ENCODE measurements at regions not wholly inside any gene's neighbourhood (a gene's known extent, or its start where the extent isn't known, plus 50 kb on each side); places are given as distances from the start of the nearest gene placed in this dataset.

DNA sequence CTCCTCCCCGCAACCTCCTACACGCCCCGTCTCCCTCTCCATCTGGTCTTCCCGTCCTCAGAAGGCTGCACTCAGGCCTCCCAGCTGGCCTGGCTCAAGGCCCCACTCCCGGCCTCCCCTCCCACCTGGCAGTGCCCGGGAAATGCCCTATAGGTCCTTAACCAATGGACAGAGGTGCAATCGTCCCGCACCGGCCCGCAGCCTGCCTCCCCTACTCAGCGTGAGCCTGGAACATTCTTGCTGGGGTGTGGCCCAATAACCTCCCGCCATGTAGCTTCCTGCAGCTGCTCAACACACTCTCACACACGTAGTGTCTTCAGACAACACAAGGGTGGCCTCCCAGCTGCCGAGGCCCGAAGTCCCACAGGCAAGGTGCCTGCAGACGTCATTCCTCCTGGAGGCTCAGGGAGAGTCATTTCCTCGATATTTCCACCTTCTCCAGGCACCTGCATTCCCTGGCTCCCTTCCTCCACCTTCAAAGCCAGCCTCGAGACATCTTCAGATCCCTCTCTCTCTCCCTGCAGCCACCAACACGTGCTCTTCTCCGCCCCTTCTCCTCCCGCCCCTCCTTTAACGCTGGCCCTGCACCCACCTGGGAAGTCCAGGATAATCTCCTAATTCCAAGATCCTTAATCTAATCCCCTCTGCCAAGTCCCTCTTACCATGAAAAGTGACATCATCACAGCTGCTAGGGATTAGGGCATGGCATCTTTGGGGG, 56.2 kb downstream of the ADRA2C start:
- no peak overlapping the region for H3K4me3 ChIP-seq
- TF ChIP-seq, protein P1, sequence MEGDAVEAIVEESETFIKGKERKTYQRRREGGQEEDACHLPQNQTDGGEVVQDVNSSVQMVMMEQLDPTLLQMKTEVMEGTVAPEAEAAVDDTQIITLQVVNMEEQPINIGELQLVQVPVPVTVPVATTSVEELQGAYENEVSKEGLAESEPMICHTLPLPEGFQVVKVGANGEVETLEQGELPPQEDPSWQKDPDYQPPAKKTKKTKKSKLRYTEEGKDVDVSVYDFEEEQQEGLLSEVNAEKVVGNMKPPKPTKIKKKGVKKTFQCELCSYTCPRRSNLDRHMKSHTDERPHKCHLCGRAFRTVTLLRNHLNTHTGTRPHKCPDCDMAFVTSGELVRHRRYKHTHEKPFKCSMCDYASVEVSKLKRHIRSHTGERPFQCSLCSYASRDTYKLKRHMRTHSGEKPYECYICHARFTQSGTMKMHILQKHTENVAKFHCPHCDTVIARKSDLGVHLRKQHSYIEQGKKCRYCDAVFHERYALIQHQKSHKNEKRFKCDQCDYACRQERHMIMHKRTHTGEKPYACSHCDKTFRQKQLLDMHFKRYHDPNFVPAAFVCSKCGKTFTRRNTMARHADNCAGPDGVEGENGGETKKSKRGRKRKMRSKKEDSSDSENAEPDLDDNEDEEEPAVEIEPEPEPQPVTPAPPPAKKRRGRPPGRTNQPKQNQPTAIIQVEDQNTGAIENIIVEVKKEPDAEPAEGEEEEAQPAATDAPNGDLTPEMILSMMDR (IDR thresholded peaks at IDR 0.05), result no peak
- H3K27ac ChIP-seq, result no peak overlapping the region
- DNase-seq (ENCODE audit: low spot score), result no peak
- no peaks in the 10 kb centered on the region for H3K9me3 ChIP-seq
- H3K36me3 ChIP-seq, result no peaks in the 10 kb centered on the region
- peaks cover 0 to 4% of the 10 kb centered on the region in 2 donors for H3K4me1 ChIP-seq
- no peaks in the 10 kb centered on the region for H3K27me3 ChIP-seq

DNA sequence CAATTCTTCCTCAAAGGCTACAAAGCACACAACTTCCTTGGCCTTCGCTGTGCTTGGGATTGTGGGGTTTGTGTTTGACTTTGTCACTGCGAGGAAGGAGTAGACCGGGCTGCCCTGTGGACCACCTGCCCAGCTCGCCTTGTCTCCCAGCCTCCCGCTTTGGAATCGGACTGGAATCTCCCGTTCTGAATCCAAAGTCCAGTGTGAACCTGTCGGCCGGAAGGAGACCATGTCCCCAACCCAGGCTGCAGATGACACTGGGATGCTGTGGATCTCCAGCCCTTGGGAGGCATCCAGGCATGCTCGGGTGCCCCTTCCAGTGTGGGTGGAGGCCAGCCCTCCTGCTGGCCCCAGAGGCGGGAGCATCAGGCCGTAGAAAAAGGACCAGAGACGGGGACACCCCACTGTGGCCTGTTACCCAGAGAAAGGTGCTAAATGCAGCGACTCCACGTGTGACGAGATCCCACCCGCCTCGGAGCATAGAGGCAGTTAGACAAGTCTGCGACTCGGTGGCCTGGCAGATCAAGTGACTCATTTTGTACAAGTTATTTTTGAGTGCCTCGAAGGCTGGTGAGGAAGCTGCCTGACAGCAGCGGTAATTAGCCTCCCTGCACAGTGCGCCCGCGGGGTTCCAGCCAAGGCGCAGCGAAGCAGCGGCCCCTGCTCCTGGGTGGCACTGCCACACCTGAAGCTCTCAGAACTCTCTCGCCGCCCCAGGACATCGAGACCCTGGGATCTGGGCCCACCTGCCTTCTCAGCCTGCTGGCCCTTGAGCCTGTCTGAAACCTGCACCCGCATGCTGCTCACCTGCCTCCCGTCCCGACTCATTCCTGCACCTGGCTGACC, 57.5 kb downstream of the ADRA2C start:
- TF ChIP-seq, protein P1 (IDR thresholded peaks at IDR 0.05), result no peak
- Histone ChIP-seq H3K36me3 (no peaks in the 10 kb centered on the region), H3K4me3 (no peak overlapping the region), H3K27ac (no peak overlapping the region), H3K4me1 (peaks cover 0 to 11% of the 10 kb centered on the region in 2 donors), H3K9me3 (no peaks in the 10 kb centered on the region), H3K27me3 (no peaks in the 10 kb centered on the region)
- DNase-seq (ENCODE audit: low spot score), result no peak

DNA sequence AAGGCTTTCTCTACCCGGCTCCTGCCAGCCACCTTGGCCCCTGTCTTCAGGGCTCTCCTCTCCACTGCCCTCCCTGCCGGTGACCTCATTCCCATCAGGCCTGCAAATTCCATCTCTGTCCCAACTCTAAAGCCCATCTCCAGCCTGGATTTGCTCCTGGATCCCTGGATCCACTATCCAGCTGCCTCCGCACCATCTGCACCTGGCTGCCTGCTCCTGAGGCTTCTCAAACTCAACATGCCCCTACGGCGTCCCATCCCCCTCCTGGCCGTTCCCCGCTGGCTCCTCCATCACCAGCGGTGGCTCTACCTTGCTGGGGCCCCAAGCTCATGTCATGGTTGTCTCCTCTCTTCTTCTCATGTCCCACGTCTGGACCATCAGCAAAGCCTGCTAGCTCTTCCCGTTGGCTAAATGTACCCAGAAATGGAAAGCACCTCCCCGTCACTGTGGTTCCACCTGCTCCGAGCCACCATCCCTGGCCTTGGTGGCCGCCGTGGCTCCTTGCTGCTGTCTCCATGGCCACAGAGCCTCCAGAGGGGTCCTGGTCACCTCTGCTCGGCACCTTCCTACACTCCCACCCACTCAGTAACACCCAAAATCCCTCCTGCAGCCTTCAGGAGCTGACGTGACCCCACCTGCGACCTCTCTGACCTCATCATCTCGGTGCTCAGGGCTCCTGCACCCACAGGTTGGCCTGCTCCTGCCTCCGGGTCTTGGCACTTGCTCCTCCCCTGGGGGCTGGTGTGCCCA, 58.5 kb downstream of the ADRA2C start:
- Histone ChIP-seq H3K36me3 (no peaks in the 10 kb centered on the region), H3K9me3 (no peaks in the 10 kb centered on the region), H3K27me3 (no peaks in the 10 kb centered on the region), H3K27ac (no peak overlapping the region), H3K4me1 (peaks cover 0 to 11% of the 10 kb centered on the region in 2 donors), H3K4me3 (no peak overlapping the region)
- TF ChIP-seq, protein P1 (IDR thresholded peaks at IDR 0.05), result no peak
- no peak for DNase-seq (ENCODE audit: low spot score)

DNA sequence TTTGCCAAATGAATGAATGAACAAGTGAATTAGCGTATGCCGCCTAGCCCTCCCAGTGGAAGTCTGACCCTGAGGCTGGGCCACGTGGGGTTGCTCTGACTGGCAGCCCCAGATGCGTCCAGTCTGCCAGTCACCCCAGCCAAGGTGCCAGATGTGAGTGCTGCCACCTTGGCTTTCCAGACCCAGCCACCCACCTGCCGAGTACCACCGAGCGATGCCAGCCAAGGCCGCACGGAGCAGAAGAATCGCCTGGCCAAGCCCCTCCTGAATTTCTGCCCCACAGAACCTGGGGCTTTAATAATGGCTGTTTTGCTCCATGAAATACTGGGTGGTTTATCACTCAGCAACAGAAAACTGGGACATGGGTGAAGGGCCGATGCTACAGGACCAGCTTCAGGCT, 59.3 kb downstream of the ADRA2C start:
- DNase-seq (ENCODE audit: low spot score), result no peak
- Histone ChIP-seq H3K36me3 (no peaks in the 10 kb centered on the region), H3K9me3 (no peaks in the 10 kb centered on the region), H3K4me1 (peaks cover 0 to 11% of the 10 kb centered on the region in 2 donors), H3K27me3 (no peaks in the 10 kb centered on the region), H3K27ac (no peak overlapping the region), H3K4me3 (no peak overlapping the region)
- TF ChIP-seq, protein P1 (IDR thresholded peaks at IDR 0.05), result no peak

DNA sequence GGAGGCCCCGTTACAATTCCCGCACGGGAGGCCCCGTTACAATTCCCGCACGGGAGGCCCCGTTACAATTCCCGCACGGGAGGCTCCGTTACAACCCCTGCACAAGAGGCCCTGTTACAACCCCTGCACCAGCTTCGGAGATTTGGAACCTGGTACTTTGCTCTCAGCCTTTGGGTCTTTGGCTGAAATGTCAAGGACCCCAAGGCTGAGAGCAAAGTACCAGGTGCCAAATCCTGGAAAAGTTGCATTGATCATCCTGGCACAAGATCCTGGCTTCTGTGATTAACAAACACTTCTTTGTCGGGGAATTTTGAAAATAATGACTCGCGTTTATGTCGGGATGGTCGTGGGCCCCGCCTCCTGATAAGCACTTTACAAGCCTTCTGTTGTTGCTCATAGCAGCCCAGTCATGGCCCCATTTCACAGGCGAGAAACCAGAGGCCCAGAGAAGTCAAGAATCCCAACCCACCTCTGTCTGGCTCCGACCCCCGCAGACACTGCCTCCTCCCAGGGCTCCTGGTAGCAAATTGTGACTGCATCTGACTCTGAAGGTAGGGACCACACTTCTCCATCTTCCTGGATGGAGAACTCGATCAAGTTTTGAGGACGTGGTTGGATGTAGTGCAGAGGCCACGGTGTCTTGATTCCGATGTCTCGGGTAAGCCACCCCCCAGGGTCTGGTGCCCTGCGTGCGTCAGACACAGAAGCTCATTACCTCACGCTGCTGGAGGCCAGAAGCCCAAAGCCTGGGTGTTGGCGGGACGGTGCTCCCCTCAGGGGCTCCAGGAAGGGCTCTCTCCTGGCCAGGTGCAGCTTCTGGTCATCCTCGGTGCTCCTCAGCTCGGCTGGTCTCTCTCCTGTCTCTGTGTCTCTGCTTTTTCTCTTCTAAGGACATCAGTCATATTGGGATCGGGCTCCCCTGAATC, 60.3 kb downstream of the ADRA2C start:
- Histone ChIP-seq H3K36me3 (no peaks in the 10 kb centered on the region), H3K4me3 (no peak overlapping the region), H3K4me1 (peaks cover 0 to 11% of the 10 kb centered on the region in 2 donors), H3K27me3 (no peaks in the 10 kb centered on the region), H3K9me3 (no peaks in the 10 kb centered on the region), H3K27ac (no peak overlapping the region)
- TF ChIP-seq, protein P1 (IDR thresholded peaks at IDR 0.05), result no peak
- no peak for DNase-seq (ENCODE audit: low spot score)

Data from right atrium auricular region (tissue), 2 donors.